ENCODE measurements at regions not wholly inside any gene's neighbourhood (a gene's known extent, or its start where the extent isn't known, plus 50 kb on each side); places are given as distances from the start of the nearest gene placed in this dataset.

GRCh38 chr21:19853061-19853460, 1145.1 kb upstream of the NCAM2 start:
- DNase-seq (ENCODE audit: low read depth), result no peak

GRCh38 chr21:19853709-19854575, 1144.3 kb upstream of the NCAM2 start:
- DNase-seq (ENCODE audit: low read depth), result no peak

GRCh38 chr21:19855522-19855921, 1142.7 kb upstream of the NCAM2 start:
- DNase-seq (ENCODE audit: low read depth), result no peak

GRCh38 chr21:19864476-19864875, 1133.7 kb upstream of the NCAM2 start:
- no peak for DNase-seq (ENCODE audit: low read depth)

GRCh38 chr21:19870682-19871081, 1127.5 kb upstream of the NCAM2 start:
- no peak for DNase-seq (ENCODE audit: low read depth)

- DNase-seq (ENCODE audit: low read depth), result no peak
Measured at GRCh38 chr21:19874521-19874920, 1123.7 kb upstream of the NCAM2 start.

- DNase-seq (ENCODE audit: low read depth), result no peak
Measured at GRCh38 chr21:19878133-19878532, 1120.1 kb upstream of the NCAM2 start.

- no peak for DNase-seq (ENCODE audit: low read depth)
Measured at GRCh38 chr21:19899645-19900044, 1098.6 kb upstream of the NCAM2 start.

GRCh38 chr21:19900149-19900548, 1098.1 kb upstream of the NCAM2 start:
- no peak for DNase-seq (ENCODE audit: low read depth)

GRCh38 chr21:19908390-19908789, 1089.8 kb upstream of the NCAM2 start:
- DNase-seq (ENCODE audit: low read depth), result no peak

- no peak for DNase-seq (ENCODE audit: low read depth)
Measured at GRCh38 chr21:19914028-19914427, 1084.2 kb upstream of the NCAM2 start.

GRCh38 chr21:19921211-19921610, 1077.0 kb upstream of the NCAM2 start:
- DNase-seq (ENCODE audit: low read depth), result no peak

- no peak for DNase-seq (ENCODE audit: low read depth)
Measured at GRCh38 chr21:19922122-19922521, 1076.1 kb upstream of the NCAM2 start.

- DNase-seq (ENCODE audit: low read depth), result no peak
Measured at GRCh38 chr21:19935467-19935866, 1062.7 kb upstream of the NCAM2 start.

- DNase-seq (ENCODE audit: low read depth), result no peak
Measured at GRCh38 chr21:19937619-19938018, 1060.6 kb upstream of the NCAM2 start.

- DNase-seq (ENCODE audit: low read depth), result no peak
Measured at GRCh38 chr21:19941626-19942025, 1056.6 kb upstream of the NCAM2 start.

GRCh38 chr21:19950347-19950746, 1047.9 kb upstream of the NCAM2 start:
- DNase-seq (ENCODE audit: low read depth), result no peak

- no peak for DNase-seq (ENCODE audit: low read depth)
Measured at GRCh38 chr21:19969156-19969555, 1029.1 kb upstream of the NCAM2 start.

- no peak for DNase-seq (ENCODE audit: low read depth)
Measured at GRCh38 chr21:19981938-19982337, 1016.3 kb upstream of the NCAM2 start.

GRCh38 chr21:19986396-19986795, 1011.8 kb upstream of the NCAM2 start:
- DNase-seq (ENCODE audit: low read depth), result no peak

- DNase-seq (ENCODE audit: low read depth), result no peak
Measured at GRCh38 chr21:19987671-19988070, 1010.5 kb upstream of the NCAM2 start.

GRCh38 chr21:19992540-19992939, 1005.7 kb upstream of the NCAM2 start:
- no peak for DNase-seq (ENCODE audit: low read depth)

GRCh38 chr21:19993268-19993667, 1004.9 kb upstream of the NCAM2 start:
- no peak for DNase-seq (ENCODE audit: low read depth)

- DNase-seq (ENCODE audit: low read depth), result no peak
Measured at GRCh38 chr21:19995253-19995652, 1003.0 kb upstream of the NCAM2 start.
